Endothelial cell of umbilical vein (primary cell): ENCODE measurements at regions not wholly inside any gene's neighbourhood (a gene's known extent, or its start where the extent isn't known, plus 50 kb on each side); places are given as distances from the start of the nearest gene placed in this dataset.

Source experiments
- BruUV-seq: library from RNA; stranded (reverse); fragments of 400-500 nt; replicated peaks from 2 replicates; lab custom pipeline; 2021; lab: Mats Ljungman, UMichigan
- CTCF ChIA-PET: fragments of 300-600, 350-600 bp; sonication (Branson Sonifier 250); formaldehyde crosslinking; loops from one replicate; lab custom pipeline; 2021; ENCODE audit warnings: antibody characterized with exemption, inconsistent platforms; lab: Charles Lee
- POLR2A ChIA-PET: fragments of 300-600, 350-600 bp; sonication (Branson Sonifier 250); formaldehyde crosslinking; loops from one replicate; lab custom pipeline; 2021; ENCODE audit warnings: antibody characterized with exemption, inconsistent platforms; lab: Charles Lee
- DNase-seq: peaks from one replicate; pipeline ENCODE4 v3.0.0-alpha.2; 2011; ENCODE audit warnings: low read depth, low spot score
- FAIRE-seq: peaks from 2 replicates; lab custom pipeline; 2011; peaks lifted over from hg19 to GRCh38; lab: Jason Lieb, UNC
- H2AFZ ChIP-seq: 2 replicates; pipeline ENCODE4 v1.6.0; 2012; ENCODE audit warnings: low read depth, low read length, control low read depth, inconsistent platforms
- H3K27ac ChIP-seq: 2 replicates; pipeline ENCODE4 v1.5.1; 2011; ENCODE audit warnings: low read depth, mild to moderate bottlenecking, control low read depth, low read length, moderate library complexity; ENCODE audit not compliant: insufficient read depth
- H3K27me3 ChIP-seq, 2 experiments: 2 replicates each; pipeline versions ENCODE4 v1.6.0 to v1.6.1; 2011; ENCODE audit warnings: low read length in 2 of 2, mixed read lengths in 1 of 2; ENCODE audit not compliant: control insufficient read depth in 2 of 2, insufficient read depth in 2 of 2
- H3K36me3 ChIP-seq, 2 experiments: 2 replicates in 1 of 2; 3 replicates in 1 of 2; pipeline ENCODE4 v1.5.1; 2011; ENCODE audit warnings: low read length in 2 of 2, mild to moderate bottlenecking in 1 of 2, moderate library complexity in 1 of 2; ENCODE audit not compliant: control insufficient read depth in 2 of 2, insufficient read depth in 2 of 2; ENCODE audit errors: extremely low read depth in 1 of 2
- H3K4me1 ChIP-seq: 3 replicates; pipeline ENCODE4 v1.5.1; 2011; ENCODE audit warnings: mild to moderate bottlenecking, low read length; ENCODE audit not compliant: control insufficient read depth, insufficient read depth; ENCODE audit errors: extremely low read depth
- H3K4me2 ChIP-seq: 2 replicates; pipeline ENCODE4 v1.6.1; 2011; ENCODE audit warnings: low read length, control low read depth, mixed read lengths; ENCODE audit not compliant: insufficient read depth
- H3K4me3 ChIP-seq, 3 experiments: fragments of 200-600 bp in 1 of 3; sonication (generic), shearing (Covaris generic) in 1 of 3; replicated peaks in 1 of 3; 2 replicates each; pipeline ENCODE4 v1.5.1; 2011 to 2016; ENCODE audit warnings: control low read depth in 3 of 3, low read length in 3 of 3, mild to moderate bottlenecking in 2 of 3, inconsistent platforms in 1 of 3, low read depth in 1 of 3, moderate library complexity in 1 of 3; ENCODE audit not compliant: insufficient read depth in 1 of 3
- H3K79me2 ChIP-seq: 2 replicates; pipeline ENCODE4 v1.6.0; 2012; ENCODE audit warnings: low read length, inconsistent platforms; ENCODE audit not compliant: control insufficient read depth, insufficient read depth
- H3K9ac ChIP-seq: replicated peaks from 2 replicates; pipeline ENCODE3; 2011; ENCODE audit warnings: low read length, control low read depth; ENCODE audit not compliant: insufficient read depth; ENCODE audit errors: extremely low read depth
- H3K9me1 ChIP-seq: replicated peaks from 3 replicates; pipeline ENCODE4 v1.6.0; 2011; ENCODE audit warnings: mild to moderate bottlenecking, low read length; ENCODE audit not compliant: control insufficient read depth, insufficient read depth; ENCODE audit errors: extremely low read depth
- H3K9me3 ChIP-seq: replicated peaks from 2 replicates; pipeline ENCODE4 v1.5.1; 2012; ENCODE audit warnings: low read length, inconsistent platforms; ENCODE audit not compliant: control insufficient read depth, insufficient read depth
- H4K20me1 ChIP-seq: replicated peaks from 2 replicates; pipeline ENCODE3; 2011; ENCODE audit warnings: mild to moderate bottlenecking, low read length; ENCODE audit not compliant: control insufficient read depth, insufficient read depth; ENCODE audit errors: extremely low read depth
- CTCF ChIP-seq, 2 donors: IDR thresholded peaks; 1 replicate in 1 of 2; 2 replicates in 1 of 2; pipeline ENCODE4 v1.5.1; 2011; ENCODE audit warnings: low read length in 2 of 2, mild to moderate bottlenecking in 2 of 2, moderate library complexity in 2 of 2, control low read depth in 1 of 2, inconsistent platforms in 1 of 2, low read depth in 1 of 2; ENCODE audit not compliant: insufficient read depth in 1 of 2; ENCODE audit errors: extremely low read depth in 1 of 2
- EZH2 ChIP-seq: IDR thresholded peaks from 2 replicates; pipeline ENCODE4 v1.6.1; 2012; ENCODE audit warnings: borderline replicate concordance, low read depth, mild to moderate bottlenecking, moderate library complexity, low read length, inconsistent platforms; ENCODE audit not compliant: severe bottlenecking
- FOS ChIP-seq: IDR thresholded peaks from 2 replicates; pipeline ENCODE4 v1.6.1; 2011; ENCODE audit warnings: mild to moderate bottlenecking, low read length, moderate library complexity, borderline replicate concordance; ENCODE audit not compliant: insufficient read depth
- GATA2 ChIP-seq: IDR thresholded peaks from 2 replicates; pipeline ENCODE4 v1.7.0; 2011; ENCODE audit warnings: low read depth, mild to moderate bottlenecking, moderate library complexity, mixed read lengths, low read length; ENCODE audit not compliant: insufficient read length, insufficient read depth
- JUN ChIP-seq: IDR thresholded peaks from 2 replicates; pipeline ENCODE4 v1.6.1; 2011; ENCODE audit warnings: borderline replicate concordance, low read depth; ENCODE audit not compliant: insufficient read length, insufficient read depth
- MAX ChIP-seq: IDR thresholded peaks from 2 replicates; pipeline ENCODE4 v1.6.1; 2011; ENCODE audit not compliant: insufficient read depth, insufficient read length
- MYC ChIP-seq: IDR thresholded peaks from one replicate; pipeline ENCODE4 v1.6.1; 2011; ENCODE audit warnings: mild to moderate bottlenecking, low read depth, low read length
- POLR2A ChIP-seq: IDR thresholded peaks from 2 replicates; pipeline ENCODE4 v1.6.1; 2012; ENCODE audit warnings: low read depth, mild to moderate bottlenecking, control low read depth, low read length
- POLR2AphosphoS5 ChIP-seq: IDR thresholded peaks from 2 replicates; pipeline ENCODE4 v1.6.1; 2012; ENCODE audit warnings: low read depth, mild to moderate bottlenecking, control low read depth, low read length, moderate library complexity; ENCODE audit not compliant: insufficient read depth
- dilution Hi-C: fragments of 300-500 bp; cut with MboI; formaldehyde crosslinking; loops from one replicate; pipeline ENCODE4 v1.15.0; 2019; ENCODE audit warnings: low sequenced_read_pairs; ENCODE audit not compliant: extremely low pct_ligation_motif_present
- intact Hi-C: fragments of 100-400 bp; cut with micrococcal nuclease; formaldehyde crosslinking; loops from one replicate; pipeline ENCODE4 v1.10.0; 2022

- Histone ChIP-seq H3K4me2 (no peak overlapping the region), H3K9ac (no peak overlapping the region), H4K20me1 (no peaks in the 10 kb centered on the region), H3K9me1 (no peaks in the 10 kb centered on the region), H3K36me3 (no peaks in the 10 kb centered on the region), H3K79me2 (no peaks in the 10 kb centered on the region), H3K4me1 (no peaks in the 10 kb centered on the region), H3K4me3 (no peak overlapping the region), H2AFZ (no peak overlapping the region), H3K27ac (no peak overlapping the region), H3K9me3 (no peaks in the 10 kb centered on the region), H3K27me3 (no peaks in the 10 kb centered on the region)
- intact Hi-C loops (no loop called here), dilution Hi-C loops (no loop called here)
- ChIA-PET CTCF (no interaction called here), POLR2A (no interaction called here)
- no peak for FAIRE-seq
- TF ChIP-seq MAX (no peak), GATA2 (no peak), FOS (no peak), JUN (no peak), POLR2AphosphoS5 (no peak), POLR2A (no peak), CTCF (IDR thresholded peaks at IDR 0.05; ENCODE audit: extremely low read depth in 1 of 2, insufficient read depth in 1 of 2, low read depth in 1 of 2, low read length in 2 of 2) (no peak), MYC (no peak), EZH2 (no peak)
- no TSS peak for BruUV-seq
- no peak for DNase-seq
Observed at GRCh38 chr18:78701771-78702396, 277.7 kb upstream of the SALL3 start.
